K562 (cell line): ENCODE measurements at regions not wholly inside any gene's neighbourhood (a gene's known extent, or its start where the extent isn't known, plus 50 kb on each side); places are given as distances from the start of the nearest gene placed in this dataset.

Experiments
- ZBTB40 ChIP-seq, 2 experiments: fragments of 450-650 bp in 1 of 2; sonication (generic) in 1 of 2; formaldehyde crosslinking in 1 of 2; IDR thresholded peaks; 2 replicates each; pipeline versions ENCODE4 v1.7.1 to v1.9.0; 2016 to 2022; ENCODE audit warnings: inconsistent platforms in 1 of 2, mild to moderate bottlenecking in 1 of 2, missing genetic modification reagents in 1 of 2

GRCh38 chr12:76942267-76942666 is 63.4 kb upstream of the CSRP2 start (continued):
- TF ChIP-seq ZBTB40 (IDR thresholded peaks at IDR 0.05), result no peak
- no peak for TF ChIP-seq ZBTB40 (CRISPR knock-in tag; IDR thresholded peaks at IDR 0.05)
